ENCODE measurements at regions not wholly inside any gene's neighbourhood (a gene's known extent, or its start where the extent isn't known, plus 50 kb on each side); places are given as distances from the start of the nearest gene placed in this dataset.

DNA sequence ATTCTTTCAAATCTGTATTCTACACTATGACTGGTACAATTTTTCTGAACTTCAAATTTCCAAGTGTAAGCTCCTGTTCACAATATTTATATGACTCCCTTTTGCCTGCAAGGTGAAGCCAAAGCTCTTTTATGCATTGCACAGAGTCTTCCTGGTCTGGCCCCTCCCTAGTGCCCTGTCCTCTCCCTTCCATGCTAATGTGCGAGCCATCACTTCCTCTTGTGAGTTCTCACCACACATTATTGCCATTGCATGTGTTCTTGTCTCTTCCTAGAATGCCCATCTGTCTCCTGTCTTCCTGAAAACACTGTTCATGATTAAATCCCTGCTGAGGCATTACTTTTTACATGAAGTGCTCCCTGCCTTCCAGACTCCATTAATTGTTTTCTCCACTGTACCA lies 169.9 kb downstream of the MC4R start:
- H3K4me1 ChIP-seq, result no peaks in the 10 kb centered on the region
- no peak overlapping the region for H3K4me3 ChIP-seq
- H3K36me3 ChIP-seq, result no peaks in the 10 kb centered on the region
- no peaks in the 10 kb centered on the region for H3K27me3 ChIP-seq
- no peak overlapping the region for H3K27ac ChIP-seq
- no peak for DNase-seq
- intact Hi-C loops (cut with DNase I; ENCODE audit: low total_unique reads), result no loop called here
- TF ChIP-seq, protein P1, sequence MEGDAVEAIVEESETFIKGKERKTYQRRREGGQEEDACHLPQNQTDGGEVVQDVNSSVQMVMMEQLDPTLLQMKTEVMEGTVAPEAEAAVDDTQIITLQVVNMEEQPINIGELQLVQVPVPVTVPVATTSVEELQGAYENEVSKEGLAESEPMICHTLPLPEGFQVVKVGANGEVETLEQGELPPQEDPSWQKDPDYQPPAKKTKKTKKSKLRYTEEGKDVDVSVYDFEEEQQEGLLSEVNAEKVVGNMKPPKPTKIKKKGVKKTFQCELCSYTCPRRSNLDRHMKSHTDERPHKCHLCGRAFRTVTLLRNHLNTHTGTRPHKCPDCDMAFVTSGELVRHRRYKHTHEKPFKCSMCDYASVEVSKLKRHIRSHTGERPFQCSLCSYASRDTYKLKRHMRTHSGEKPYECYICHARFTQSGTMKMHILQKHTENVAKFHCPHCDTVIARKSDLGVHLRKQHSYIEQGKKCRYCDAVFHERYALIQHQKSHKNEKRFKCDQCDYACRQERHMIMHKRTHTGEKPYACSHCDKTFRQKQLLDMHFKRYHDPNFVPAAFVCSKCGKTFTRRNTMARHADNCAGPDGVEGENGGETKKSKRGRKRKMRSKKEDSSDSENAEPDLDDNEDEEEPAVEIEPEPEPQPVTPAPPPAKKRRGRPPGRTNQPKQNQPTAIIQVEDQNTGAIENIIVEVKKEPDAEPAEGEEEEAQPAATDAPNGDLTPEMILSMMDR (IDR thresholded peaks at IDR 0.05), result no peak
- no peak for TF ChIP-seq POLR2A (IDR thresholded peaks at IDR 0.05)
- H3K9me3 ChIP-seq, result no peaks in the 10 kb centered on the region

DNA sequence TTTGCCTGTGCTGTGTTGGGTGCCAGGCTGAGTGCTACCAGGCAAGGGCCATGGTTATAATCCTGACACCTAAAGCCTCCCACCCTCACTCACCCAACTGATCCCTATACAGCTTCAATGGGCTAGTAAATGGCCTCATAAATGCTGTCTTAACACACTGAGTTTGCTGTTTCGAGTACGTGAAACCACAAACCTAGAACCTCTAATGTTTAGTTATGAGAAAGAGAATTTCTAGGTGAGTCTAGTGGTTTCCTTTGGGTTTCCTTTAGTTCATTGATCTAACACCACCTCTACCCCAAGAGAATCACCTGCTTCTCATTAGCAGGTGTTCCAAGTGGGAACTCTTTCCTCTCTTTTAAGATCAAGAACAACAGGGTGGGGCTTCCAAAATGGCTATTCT lies 172.0 kb downstream of the MC4R start:
- TF ChIP-seq POLR2A (IDR thresholded peaks at IDR 0.05), result no peak
- TF ChIP-seq, protein P1 (IDR thresholded peaks at IDR 0.05), result no peak
- H3K36me3 ChIP-seq, result no peaks in the 10 kb centered on the region
- no peak for DNase-seq
- H3K27ac ChIP-seq, result no peak overlapping the region
- no peak overlapping the region for H3K4me3 ChIP-seq
- intact Hi-C loops (cut with DNase I; ENCODE audit: low total_unique reads), result no loop called here
- no peaks in the 10 kb centered on the region for H3K4me1 ChIP-seq
- H3K9me3 ChIP-seq, result no peaks in the 10 kb centered on the region
- H3K27me3 ChIP-seq, result no peaks in the 10 kb centered on the region

DNA sequence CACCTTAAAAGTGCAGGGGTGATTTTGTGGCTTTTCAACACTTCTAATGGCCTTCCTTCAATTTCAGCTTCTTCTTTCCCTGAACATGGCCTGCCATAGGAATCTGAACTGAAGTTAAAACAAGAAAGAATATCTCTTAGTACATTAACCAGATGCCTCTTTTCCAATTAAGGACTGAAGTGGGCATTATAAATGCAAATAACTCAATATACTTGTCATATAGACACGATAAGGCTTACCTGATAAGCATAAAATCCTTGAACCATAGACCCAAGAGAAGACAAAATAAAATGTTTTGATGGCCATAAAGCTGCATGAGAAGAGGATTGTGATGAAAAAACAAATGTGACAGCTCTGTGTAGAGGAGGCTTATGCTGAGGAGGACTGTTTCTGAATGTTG lies 173.1 kb downstream of the MC4R start:
- DNase-seq, result no peak
- Histone ChIP-seq H3K4me1 (no peaks in the 10 kb centered on the region), H3K9me3 (no peaks in the 10 kb centered on the region), H3K4me3 (no peak overlapping the region), H3K36me3 (no peaks in the 10 kb centered on the region), H3K27me3 (no peaks in the 10 kb centered on the region), H3K27ac (no peak overlapping the region)
- intact Hi-C loops (cut with DNase I; ENCODE audit: low total_unique reads), result no loop called here
- TF ChIP-seq, protein P1 (IDR thresholded peaks at IDR 0.05), result no peak
- TF ChIP-seq POLR2A (IDR thresholded peaks at IDR 0.05), result no peak

DNA sequence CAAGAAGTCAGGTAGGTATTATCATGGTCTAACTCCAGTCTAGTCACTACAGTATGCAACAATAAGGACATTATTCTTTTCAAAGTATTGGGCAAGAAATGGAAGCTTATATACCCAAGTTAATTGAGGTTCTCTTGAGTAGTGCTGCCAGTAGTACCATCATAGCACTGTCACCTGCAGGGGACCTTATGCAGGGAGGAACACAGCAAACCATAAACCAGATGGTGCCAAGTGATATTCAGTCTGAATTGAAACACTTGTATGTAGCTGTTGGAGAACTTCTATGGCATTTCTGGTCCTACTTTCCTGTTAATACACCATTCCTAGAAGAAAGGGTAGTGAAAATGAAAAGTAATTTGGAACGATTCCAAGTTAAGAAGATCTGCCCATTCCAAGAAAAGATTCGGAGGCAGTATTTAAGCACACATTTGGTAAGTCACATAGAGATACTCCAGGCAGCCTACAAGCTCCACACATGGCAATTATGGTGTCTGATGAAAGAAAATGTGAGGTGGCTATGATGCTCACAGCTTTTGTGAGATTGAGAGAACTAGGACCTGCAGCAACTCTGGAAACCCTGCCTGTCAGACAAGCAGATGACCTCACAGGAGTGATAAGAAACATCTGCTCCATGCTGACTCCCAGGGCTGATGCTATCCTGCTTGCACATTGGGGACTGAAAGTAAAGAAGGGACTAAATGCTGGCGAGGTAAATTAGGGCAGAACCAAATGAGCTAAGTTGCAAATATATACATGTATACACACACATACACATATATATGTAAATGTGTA lies 174.7 kb downstream of the MC4R start:
- TF ChIP-seq, protein P1 (IDR thresholded peaks at IDR 0.05), result no peak
- TF ChIP-seq POLR2A (IDR thresholded peaks at IDR 0.05), result no peak
- Histone ChIP-seq H3K9me3 (no peaks in the 10 kb centered on the region), H3K27me3 (no peaks in the 10 kb centered on the region), H3K36me3 (no peaks in the 10 kb centered on the region), H3K27ac (no peak overlapping the region), H3K4me3 (no peak overlapping the region), H3K4me1 (no peaks in the 10 kb centered on the region)
- no peak for DNase-seq
- intact Hi-C loops (cut with DNase I; ENCODE audit: low total_unique reads), result no loop called here

DNA sequence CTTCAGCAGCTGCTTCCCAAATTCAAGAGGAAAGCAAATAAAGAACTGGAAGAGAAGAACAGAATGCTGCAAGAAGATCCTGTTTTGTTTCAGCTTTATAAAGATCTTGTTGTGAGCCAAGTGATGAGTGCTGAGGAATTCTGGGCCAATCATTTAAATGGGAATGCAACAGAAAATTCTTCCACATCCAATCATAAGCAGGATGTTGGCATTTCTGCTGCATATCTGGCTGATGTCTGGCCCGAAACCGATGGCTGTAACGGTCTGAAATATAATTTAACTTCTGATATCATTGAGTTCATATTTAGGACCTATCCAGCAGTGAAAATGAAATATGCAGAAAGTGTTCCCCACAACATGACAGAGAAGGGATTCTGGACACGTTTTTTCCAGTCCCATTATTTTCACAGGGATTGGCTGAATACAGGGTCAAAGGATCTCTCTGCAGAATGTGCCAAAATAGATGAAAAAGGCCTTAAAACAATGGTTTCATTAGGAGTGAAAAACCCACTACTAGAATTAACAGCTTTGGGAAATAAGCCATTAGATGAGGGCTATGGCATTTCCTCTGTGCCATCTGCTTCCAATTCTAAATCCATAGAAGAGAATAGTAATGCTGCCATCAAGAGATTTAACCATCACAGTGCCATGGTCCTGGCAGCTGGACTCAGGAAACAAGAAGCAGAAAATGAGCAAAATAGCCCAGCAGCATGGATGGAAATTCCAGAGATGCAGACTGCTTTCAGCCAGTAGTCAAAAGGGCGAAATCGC lies 175.6 kb downstream of the MC4R start:
- no peak for DNase-seq
- Histone ChIP-seq H3K4me1 (no peaks in the 10 kb centered on the region), H3K4me3 (no peak overlapping the region), H3K36me3 (no peaks in the 10 kb centered on the region), H3K9me3 (no peaks in the 10 kb centered on the region), H3K27me3 (no peaks in the 10 kb centered on the region), H3K27ac (no peak overlapping the region)
- no peak for TF ChIP-seq POLR2A (IDR thresholded peaks at IDR 0.05)
- TF ChIP-seq, protein P1 (IDR thresholded peaks at IDR 0.05), result no peak
- intact Hi-C loops (cut with DNase I; ENCODE audit: low total_unique reads), result no loop called here
